ENCODE measurements at regions not wholly inside any gene's neighbourhood (a gene's known extent, or its start where the extent isn't known, plus 50 kb on each side); places are given as distances from the start of the nearest gene placed in this dataset.

DNA sequence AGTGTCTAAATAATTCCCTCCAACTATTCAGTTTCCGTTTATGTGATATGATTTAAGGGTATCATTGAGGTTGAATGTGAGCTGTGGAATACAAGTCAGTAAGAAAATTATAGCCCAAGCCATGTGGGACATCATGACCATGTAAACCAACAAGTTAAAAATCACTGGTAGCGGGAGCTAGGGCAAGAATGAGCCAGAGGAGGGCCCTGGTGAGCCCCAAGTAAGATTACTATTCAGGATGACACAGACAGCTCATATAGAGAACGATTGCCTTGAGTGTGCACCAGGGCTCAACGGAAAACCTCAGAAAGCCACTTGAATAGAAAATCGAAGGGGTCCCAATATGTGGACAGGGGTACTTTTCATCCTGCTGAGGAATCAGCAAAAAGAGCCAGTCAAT is 87.8 kb upstream of the RBMS1 start:
- TF ChIP-seq, protein P1, sequence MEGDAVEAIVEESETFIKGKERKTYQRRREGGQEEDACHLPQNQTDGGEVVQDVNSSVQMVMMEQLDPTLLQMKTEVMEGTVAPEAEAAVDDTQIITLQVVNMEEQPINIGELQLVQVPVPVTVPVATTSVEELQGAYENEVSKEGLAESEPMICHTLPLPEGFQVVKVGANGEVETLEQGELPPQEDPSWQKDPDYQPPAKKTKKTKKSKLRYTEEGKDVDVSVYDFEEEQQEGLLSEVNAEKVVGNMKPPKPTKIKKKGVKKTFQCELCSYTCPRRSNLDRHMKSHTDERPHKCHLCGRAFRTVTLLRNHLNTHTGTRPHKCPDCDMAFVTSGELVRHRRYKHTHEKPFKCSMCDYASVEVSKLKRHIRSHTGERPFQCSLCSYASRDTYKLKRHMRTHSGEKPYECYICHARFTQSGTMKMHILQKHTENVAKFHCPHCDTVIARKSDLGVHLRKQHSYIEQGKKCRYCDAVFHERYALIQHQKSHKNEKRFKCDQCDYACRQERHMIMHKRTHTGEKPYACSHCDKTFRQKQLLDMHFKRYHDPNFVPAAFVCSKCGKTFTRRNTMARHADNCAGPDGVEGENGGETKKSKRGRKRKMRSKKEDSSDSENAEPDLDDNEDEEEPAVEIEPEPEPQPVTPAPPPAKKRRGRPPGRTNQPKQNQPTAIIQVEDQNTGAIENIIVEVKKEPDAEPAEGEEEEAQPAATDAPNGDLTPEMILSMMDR (conservative IDR thresholded peaks at IDR 0.05; ENCODE audit: low read depth in 2 of 2), result peak; percentile 59 to 66
- no peak for TF ChIP-seq STAT1 (IDR thresholded peaks at IDR 0.05; ENCODE audit: unreplicated experiment)
- TF ChIP-seq POLR2AphosphoS5 (IDR thresholded peaks at IDR 0.05; ENCODE audit: low read depth), result no peak
- no peak for TF ChIP-seq EZH2 (IDR thresholded peaks at IDR 0.05; ENCODE audit: low read depth, unreplicated experiment)
